B cell (primary cell): ENCODE measurements at regions not wholly inside any gene's neighbourhood (a gene's known extent, or its start where the extent isn't known, plus 50 kb on each side); places are given as distances from the start of the nearest gene placed in this dataset.
"Not testable (repeated sequence)": the region's sequence is repeated elsewhere in the genome, so short reads cannot be mapped to it uniquely, and the experiment has no call there.

Experiments used
- ATAC-seq: fragments of 200-7000 bp; cut with Tn5 transposase; one replicate; pipeline ENCODE4 v1.10.0; 2021; ENCODE audit warnings: low read depth, mild to moderate bottlenecking, moderate number of reproducible peaks, moderate library complexity
- CTCF ChIA-PET: fragments of 350-600 bp; sonication (Branson Sonifier 250); formaldehyde crosslinking; loops from one replicate; lab custom pipeline; 2021; ENCODE audit warnings: antibody characterized with exemption, inconsistent platforms; lab: Charles Lee
- POLR2A ChIA-PET: fragments of 350-600 bp; sonication (Branson Sonifier 250); formaldehyde crosslinking; loops from one replicate; lab custom pipeline; 2021; ENCODE audit warnings: antibody characterized with exemption; lab: Charles Lee
- DNase-seq: peaks from one replicate; pipeline ENCODE4 v3.0.0; 2013
- H2AFZ ChIP-seq: 2 replicates; pipeline ENCODE4 v1.6.1; 2012; ENCODE audit warnings: mild to moderate bottlenecking, low read depth, low read length; ENCODE audit not compliant: insufficient read depth, poor library complexity, severe bottlenecking
- H3K27ac ChIP-seq, 2 donors: 1 replicate in 1 of 2; 2 replicates in 1 of 2; pipeline ENCODE4 v1.5.1; 2012 to 2013; ENCODE audit warnings: low read length in 2 of 2, mild to moderate bottlenecking in 2 of 2, moderate library complexity in 1 of 2
- H3K27me3 ChIP-seq, 4 experiments: fragments of 200-600 bp in 1 of 4; sonication (generic) in 1 of 4; replicated peaks in 1 of 4; 1 replicate in 2 of 4; 2 replicates in 2 of 4; pipeline versions ENCODE4 v1.6.1 to v1.7.0; 2013 to 2016; ENCODE audit warnings: low read length in 3 of 4, mild to moderate bottlenecking in 2 of 4, mixed read lengths in 1 of 4, moderate library complexity in 1 of 4; ENCODE audit not compliant: insufficient read depth in 4 of 4, control insufficient read depth in 3 of 4; ENCODE audit errors: control extremely low read depth in 1 of 4
- H3K36me3 ChIP-seq, 2 experiments: replicated peaks in 1 of 2; 1 replicate in 1 of 2; 2 replicates in 1 of 2; pipeline versions ENCODE4 v1.6.1 to v1.7.1; 2013; ENCODE audit warnings: low read length in 1 of 2; ENCODE audit not compliant: insufficient read depth in 2 of 2, control insufficient read depth in 1 of 2; ENCODE audit errors: control extremely low read depth in 1 of 2, extremely low read depth in 1 of 2
- H3K4me1 ChIP-seq, 2 donors: fragments of 200-600 bp in 1 of 2; sonication (generic) in 1 of 2; 1 replicate in 1 of 2; 2 replicates in 1 of 2; pipeline versions ENCODE4 v1.5.1 to v1.6.1; 2013 to 2017; ENCODE audit warnings: low read length in 2 of 2; ENCODE audit not compliant: control insufficient read depth in 2 of 2, insufficient read depth in 2 of 2
- H3K4me2 ChIP-seq: replicated peaks from 2 replicates; pipeline ENCODE3; 2012; ENCODE audit warnings: mild to moderate bottlenecking, low read depth, low read length; ENCODE audit not compliant: poor library complexity, severe bottlenecking
- H3K4me3 ChIP-seq, 5 experiments: fragments of 200-600 bp in 1 of 5; sonication (generic) in 1 of 5; 1 replicate in 3 of 5; 2 replicates in 2 of 5; pipeline versions ENCODE4 v1.5.1 to v1.7.0; 2011 to 2016; ENCODE audit warnings: low read length in 4 of 5, mild to moderate bottlenecking in 4 of 5, low read depth in 2 of 5, control low read depth in 1 of 5, moderate library complexity in 1 of 5; ENCODE audit not compliant: insufficient read depth in 1 of 5; ENCODE audit errors: control extremely low read depth in 1 of 5, extremely low read depth in 1 of 5
- H3K79me2 ChIP-seq: fragments of 200-600 bp; sonication (generic); one replicate; pipeline ENCODE4 v1.6.0; 2016; ENCODE audit warnings: low read length; ENCODE audit not compliant: control insufficient read depth, insufficient read depth
- H3K9ac ChIP-seq: fragments of 200-600 bp; sonication (generic); 2 replicates; pipeline ENCODE4 v1.6.1; 2017; ENCODE audit warnings: mild to moderate bottlenecking, low read length, moderate library complexity
- H3K9me3 ChIP-seq, 3 donors: one replicate each; pipeline versions ENCODE4 v1.6.1 to v1.7.1; 2013; ENCODE audit warnings: low read length in 2 of 3; ENCODE audit not compliant: control insufficient read depth in 2 of 3, insufficient read depth in 1 of 3; ENCODE audit errors: control extremely low read depth in 1 of 3
- H4K20me1 ChIP-seq: 2 replicates; pipeline ENCODE4 v1.6.0; 2012; ENCODE audit warnings: mild to moderate bottlenecking, low read length; ENCODE audit not compliant: insufficient read depth, control insufficient read depth, poor library complexity, severe bottlenecking
- H3K27ac Mint-ChIP-seq: one replicate; pipeline ENCODE4 v1.8.0; 2021; ENCODE audit warnings: mixed read lengths
- H3K27me3 Mint-ChIP-seq: one replicate; pipeline ENCODE4 v1.8.0; 2021; ENCODE audit warnings: mixed read lengths
- H3K4me1 Mint-ChIP-seq: one replicate; pipeline ENCODE4 v1.8.0; 2021; ENCODE audit warnings: mixed read lengths
- H3K4me3 Mint-ChIP-seq: one replicate; pipeline ENCODE4 v1.8.0; 2021; ENCODE audit warnings: mixed read lengths
- H3K9me3 Mint-ChIP-seq: one replicate; pipeline ENCODE4 v1.8.0; 2022; ENCODE audit warnings: mixed read lengths; ENCODE audit not compliant: insufficient read depth
- EZH2 ChIP-seq: IDR thresholded peaks from 2 replicates; pipeline ENCODE4 v1.6.1; 2012; ENCODE audit warnings: borderline replicate concordance, low read depth, mild to moderate bottlenecking, moderate library complexity, low read length; ENCODE audit not compliant: insufficient read depth, poor library complexity, severe bottlenecking
- WGBS: methylation state at CpG from one replicate; pipeline ENCODE4 v1.1.5; 2013; ENCODE audit warnings: missing lambda C conversion rate; ENCODE audit not compliant: insufficient coverage; 5-methylcytosine and 5-hydroxymethylcytosine counted together
- intact Hi-C: fragments of 100-400 bp; cut with micrococcal nuclease; formaldehyde crosslinking; loops from one replicate; pipeline ENCODE4 v1.10.0; 2022
- TF ChIP-seq, protein P1 (sequence below): fragments of 200-600 bp; IDR thresholded peaks from one replicate; pipeline ENCODE4 v1.8.0; 2022; ENCODE audit warnings: antibody characterized with exemption, mild to moderate bottlenecking

DNA sequence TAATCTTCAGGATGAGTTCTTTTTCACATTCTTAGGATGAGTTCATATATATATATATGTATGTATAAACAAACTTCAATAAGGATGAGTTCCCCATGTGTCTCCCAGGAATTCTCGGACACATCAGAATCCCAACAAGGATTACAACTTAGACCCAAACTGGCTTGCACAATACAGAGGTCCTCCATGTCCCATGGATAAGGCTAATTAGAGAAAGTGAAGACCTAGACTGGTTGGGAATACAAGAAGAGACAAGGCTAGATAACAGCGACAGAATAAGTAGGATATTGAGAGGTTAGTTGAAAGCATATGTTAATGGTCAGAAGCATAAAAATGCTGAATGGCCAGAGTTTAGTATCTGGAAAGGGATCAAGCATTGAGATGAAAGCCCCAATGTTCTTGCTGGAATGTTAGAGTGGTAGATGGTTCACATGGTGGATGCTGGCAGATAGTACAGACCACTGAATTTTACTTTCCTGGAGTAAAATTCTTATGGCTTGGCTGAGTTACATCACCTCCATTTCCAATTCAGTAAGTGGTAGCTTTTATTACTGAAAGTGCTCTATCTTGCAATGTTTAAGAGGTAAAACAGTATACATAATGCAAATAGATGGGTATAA is 154.9 kb upstream of the EPHA4 start:
- DNase-seq (no peak), ATAC-seq (no peak)
- intact Hi-C loops = no loop called here
- no peak for TF ChIP-seq EZH2
- no peaks in the 10 kb centered on the region for H3K79me2 ChIP-seq
- Mint-ChIP-seq H3K27ac (no peak overlapping the region), H3K4me3 (no peak overlapping the region), H3K27me3 (no peaks in the 10 kb centered on the region), H3K9me3 (no peaks in the 10 kb centered on the region), H3K4me1 (no peaks in the 10 kb centered on the region)
- ChIA-PET POLR2A (no interaction called here), CTCF (no interaction called here)
- H3K27ac ChIP-seq = no peak overlapping the region
- no peak overlapping the region for H3K9ac ChIP-seq
- no peaks in the 10 kb centered on the region for H3K27me3 ChIP-seq
- 100% methylated on average over 1 of the region's 2 CpGs for WGBS
- peaks cover 0 to 7% (median 0%) of the 10 kb centered on the region in 3 donors for H3K9me3 ChIP-seq
- no peaks in the 10 kb centered on the region for H4K20me1 ChIP-seq
- H3K4me1 ChIP-seq = no peaks in the 10 kb centered on the region
- H3K4me3 ChIP-seq = no peak overlapping the region
- H3K36me3 ChIP-seq = no peaks in the 10 kb centered on the region
- no peak overlapping the region for H3K4me2 ChIP-seq
- no peak overlapping the region for H2AFZ ChIP-seq

DNA sequence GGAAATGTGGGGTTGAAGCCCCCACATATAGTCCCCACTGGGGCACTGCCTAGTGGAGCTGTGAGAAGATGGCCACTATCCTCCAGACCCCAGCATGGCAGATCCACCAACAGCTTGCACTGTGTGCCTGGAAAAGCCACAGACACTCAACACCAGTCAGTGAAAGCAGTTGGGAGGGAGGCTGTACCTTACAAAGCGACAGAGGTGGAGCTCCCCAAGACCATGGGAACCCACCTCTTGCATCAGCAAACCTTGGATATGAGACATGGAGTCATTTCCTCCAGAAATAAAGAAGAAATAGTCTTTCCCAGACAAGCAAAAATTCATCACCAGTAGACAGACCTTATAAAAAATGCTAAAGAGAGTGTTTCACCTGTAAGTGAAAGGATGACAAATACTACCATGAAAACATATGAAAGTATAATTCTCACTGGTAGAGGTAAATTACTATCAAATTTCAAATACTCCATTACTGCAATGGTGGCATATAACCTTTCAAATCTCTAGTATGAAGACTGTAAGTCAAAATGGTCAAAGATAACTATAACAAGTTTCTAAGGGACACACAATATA is 152.6 kb upstream of the EPHA4 start:
- H3K4me1 ChIP-seq = no peaks in the 10 kb centered on the region
- POLR2A ChIA-PET = no interaction called here
- H3K9me3 Mint-ChIP-seq = no peaks in the 10 kb centered on the region

DNA sequence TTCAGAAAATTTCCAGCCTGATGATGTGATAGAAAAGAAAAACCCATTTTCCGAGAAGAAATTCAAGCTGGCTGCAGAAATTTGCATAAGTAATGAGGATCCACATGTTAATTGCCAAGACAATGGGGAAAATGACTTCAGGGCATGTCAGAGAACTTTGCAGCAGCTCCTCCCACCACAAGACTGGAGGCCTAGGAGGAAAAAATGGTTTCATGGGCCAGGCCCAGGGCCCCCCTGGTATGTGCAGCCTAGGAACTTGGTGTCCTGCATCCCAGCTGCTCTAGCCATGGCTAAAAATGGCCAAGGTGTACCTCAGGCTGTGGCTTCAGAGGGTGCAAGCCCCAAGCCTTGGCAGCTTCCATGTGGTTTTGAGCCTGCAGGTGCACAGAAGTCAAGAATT is 152.0 kb upstream of the EPHA4 start:
- CTCF ChIA-PET, H3K27ac ChIP-seq, H3K9me3 Mint-ChIP-seq, H3K4me1 Mint-ChIP-seq, H3K4me1 ChIP-seq, H3K4me3 ChIP-seq, H2AFZ ChIP-seq, ATAC-seq, H3K4me3 Mint-ChIP-seq, H3K27me3 ChIP-seq, H3K27ac Mint-ChIP-seq, intact Hi-C loops, DNase-seq, H3K9ac ChIP-seq, H3K9me3 ChIP-seq, POLR2A ChIA-PET, H3K27me3 Mint-ChIP-seq, H4K20me1 ChIP-seq, H3K79me2 ChIP-seq, H3K36me3 ChIP-seq, H3K4me2 ChIP-seq: not testable (repeated sequence)
- WGBS = 83% methylated on average over 1 of the region's 1 CpG

More for the DNA sequence above, 152.6 kb upstream of the EPHA4 start:
- no CpG with 5 or more reads among the region's 1 CpG for WGBS
- Mint-ChIP-seq H3K27me3 (no peaks in the 10 kb centered on the region), H3K4me1 (no peaks in the 10 kb centered on the region), H3K4me3 (no peak overlapping the region), H3K27ac (no peak overlapping the region)
- CTCF ChIA-PET = no interaction called here
- no peak overlapping the region for H3K4me3 ChIP-seq
- no peak for TF ChIP-seq EZH2
- TF ChIP-seq, protein P1, sequence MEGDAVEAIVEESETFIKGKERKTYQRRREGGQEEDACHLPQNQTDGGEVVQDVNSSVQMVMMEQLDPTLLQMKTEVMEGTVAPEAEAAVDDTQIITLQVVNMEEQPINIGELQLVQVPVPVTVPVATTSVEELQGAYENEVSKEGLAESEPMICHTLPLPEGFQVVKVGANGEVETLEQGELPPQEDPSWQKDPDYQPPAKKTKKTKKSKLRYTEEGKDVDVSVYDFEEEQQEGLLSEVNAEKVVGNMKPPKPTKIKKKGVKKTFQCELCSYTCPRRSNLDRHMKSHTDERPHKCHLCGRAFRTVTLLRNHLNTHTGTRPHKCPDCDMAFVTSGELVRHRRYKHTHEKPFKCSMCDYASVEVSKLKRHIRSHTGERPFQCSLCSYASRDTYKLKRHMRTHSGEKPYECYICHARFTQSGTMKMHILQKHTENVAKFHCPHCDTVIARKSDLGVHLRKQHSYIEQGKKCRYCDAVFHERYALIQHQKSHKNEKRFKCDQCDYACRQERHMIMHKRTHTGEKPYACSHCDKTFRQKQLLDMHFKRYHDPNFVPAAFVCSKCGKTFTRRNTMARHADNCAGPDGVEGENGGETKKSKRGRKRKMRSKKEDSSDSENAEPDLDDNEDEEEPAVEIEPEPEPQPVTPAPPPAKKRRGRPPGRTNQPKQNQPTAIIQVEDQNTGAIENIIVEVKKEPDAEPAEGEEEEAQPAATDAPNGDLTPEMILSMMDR = no peak
- no peak overlapping the region for H3K4me2 ChIP-seq
- no peaks in the 10 kb centered on the region for H3K27me3 ChIP-seq
- H3K9ac ChIP-seq = no peak overlapping the region
- H2AFZ ChIP-seq = no peak overlapping the region
- peaks cover 0 to 7% (median 0%) of the 10 kb centered on the region in 3 donors for H3K9me3 ChIP-seq
- ATAC-seq = no peak
- no peak overlapping the region for H3K27ac ChIP-seq
- no peak for DNase-seq
- H3K79me2 ChIP-seq = no peaks in the 10 kb centered on the region
- intact Hi-C loops = no loop called here
- H3K36me3 ChIP-seq = no peaks in the 10 kb centered on the region
- H4K20me1 ChIP-seq = no peaks in the 10 kb centered on the region
